Adrenal gland (tissue), 9 donors: ENCODE measurements at regions not wholly inside any gene's neighbourhood (a gene's known extent, or its start where the extent isn't known, plus 50 kb on each side); places are given as distances from the start of the nearest gene placed in this dataset.
A peak's percentile ranks its signal among the peaks of the same experiment; 100 is the strongest.
"Not testable (repeated sequence)": the region's sequence is repeated elsewhere in the genome, so short reads cannot be mapped to it uniquely, and the experiment has no call there.

ENCODE experiments used
- DNase-seq, 7 donors: peaks; one replicate each; pipeline ENCODE4 v3.0.0-alpha.2; 2019 to 2020
- H3K27ac ChIP-seq, 5 donors: fragments of 200-600 bp; sonication (generic) in 4 of 5; 1 replicate in 3 of 5; 2 replicates in 2 of 5; pipeline versions ENCODE4 v1.5.1 to v1.8.0; 2016 to 2020; ENCODE audit warnings: mild to moderate bottlenecking in 1 of 5
- H3K27me3 ChIP-seq: fragments of 200-600 bp; 2 replicates; pipeline ENCODE4 v1.8.0; 2021
- H3K36me3 ChIP-seq, 2 donors: fragments of 200-600 bp; replicated peaks in 1 of 2; 1 replicate in 1 of 2; 2 replicates in 1 of 2; pipeline versions ENCODE4 v1.5.1 to v1.8.0; 2018 to 2022
- H3K4me1 ChIP-seq, 2 donors: fragments of 200-600 bp; replicated peaks in 1 of 2; 1 replicate in 1 of 2; 2 replicates in 1 of 2; pipeline versions ENCODE4 v1.5.1 to v1.8.0; 2018 to 2021
- H3K4me3 ChIP-seq, 4 donors: fragments of 200-600 bp; sonication (generic) in 3 of 4; one replicate each; pipeline ENCODE4 v1.5.1; 2016 to 2018
- H3K9me3 ChIP-seq, 3 donors: fragments of 200-600 bp; sonication (generic) in 1 of 3; replicated peaks in 1 of 3; 1 replicate in 2 of 3; 2 replicates in 1 of 3; pipeline versions ENCODE4 v1.5.1 to v1.8.0; 2016 to 2021
- CTCF ChIP-seq, 6 experiments: fragments of 450-650 bp in 4 of 6; fragments of 200-600 bp in 2 of 6; sonication (generic) in 1 of 6; IDR thresholded peaks; 1 replicate in 5 of 6; 2 replicates in 1 of 6; pipeline versions ENCODE4 v1.5.1 to v1.8.0; 2016 to 2021; ENCODE audit warnings: antibody characterized with exemption in 6 of 6, mild to moderate bottlenecking in 2 of 6, moderate library complexity in 1 of 6
- POLR2A ChIP-seq, 2 donors: fragments of 450-650 bp; IDR thresholded peaks; one replicate each; pipeline ENCODE4 v1.6.1; 2017; ENCODE audit warnings: antibody characterized with exemption in 2 of 2, mild to moderate bottlenecking in 2 of 2, moderate library complexity in 1 of 2
- WGBS, 4 donors: extraction: QIAGEN DNeasy Blood & Tissue Kit in 2 of 4; methylation state at CpG; one replicate each; pipeline versions ENCODE4 v1.1.5 to v1.1.7; 2013 to 2017; 5-methylcytosine and 5-hydroxymethylcytosine counted together
- intact Hi-C, 2 donors: fragments of 100-400 bp; cut with DNase I; formaldehyde crosslinking; loops; one replicate each; pipeline versions ENCODE4 v1.14.1 to v1.15.0; 2022 to 2023
- donor health status: healthy with polysubstance abuse.
- donor health status: Bipolar disorder and iron deficiency.
- donor health status: DM: yes; HTN: yes; CAD: no.
- donor health status: DM: no; HTN: no; CAD: no.
- donor health status: DM: no; HTN: no; CAD: no.

DNA sequence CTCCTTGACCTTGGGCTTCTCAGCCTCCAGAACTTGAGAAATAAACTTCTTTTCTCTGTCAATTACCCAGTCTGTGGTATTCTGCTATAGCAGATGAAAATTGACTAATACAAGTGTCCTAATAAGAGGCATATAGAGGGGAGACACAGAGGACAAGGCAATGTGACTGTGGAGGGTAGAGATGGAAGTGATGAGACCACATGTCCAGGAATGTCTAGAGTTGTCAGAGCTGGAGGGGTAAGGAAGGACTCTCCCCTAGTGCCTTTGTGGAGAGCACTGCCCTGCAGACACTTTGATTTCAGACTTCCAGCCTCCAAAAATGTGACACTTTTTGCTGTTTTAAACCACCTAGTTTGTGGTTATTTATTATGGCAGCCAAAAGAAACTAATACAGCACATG, 74.4 kb downstream of the ACKR3 start:
- no peak for TF ChIP-seq CTCF (IDR thresholded peaks at IDR 0.05)
- no peak for TF ChIP-seq POLR2A (IDR thresholded peaks at IDR 0.05)
- Histone ChIP-seq H3K27me3 (no peaks in the 10 kb centered on the region), H3K36me3 (no peaks in the 10 kb centered on the region), H3K4me1 (no peaks in the 10 kb centered on the region), H3K9me3 (no peaks in the 10 kb centered on the region), H3K4me3 (no peak overlapping the region), H3K27ac (no peak overlapping the region)
- intact Hi-C loops: no loop called here
- no peak for DNase-seq

- H3K36me3 ChIP-seq: no peaks in the 10 kb centered on the region
- H3K27ac ChIP-seq: no peak overlapping the region
- no peaks in the 10 kb centered on the region for H3K27me3 ChIP-seq
- DNase-seq: peak in 2 of 7 donors; percentile 2 to 15
- H3K4me3 ChIP-seq: no peak overlapping the region
- H3K9me3 ChIP-seq: no peaks in the 10 kb centered on the region
- 68 to 84% (median 72%) methylated on average over 4 of the region's 4 CpGs for WGBS, 4 donors
- intact Hi-C loops: no loop called here
- no peaks in the 10 kb centered on the region for H3K4me1 ChIP-seq
- TF ChIP-seq POLR2A (IDR thresholded peaks at IDR 0.05) (no peak), CTCF (IDR thresholded peaks at IDR 0.05) (no peak)
Measured at GRCh38 chr2:236644502-236644911, 74.9 kb downstream of the ACKR3 start.

DNA sequence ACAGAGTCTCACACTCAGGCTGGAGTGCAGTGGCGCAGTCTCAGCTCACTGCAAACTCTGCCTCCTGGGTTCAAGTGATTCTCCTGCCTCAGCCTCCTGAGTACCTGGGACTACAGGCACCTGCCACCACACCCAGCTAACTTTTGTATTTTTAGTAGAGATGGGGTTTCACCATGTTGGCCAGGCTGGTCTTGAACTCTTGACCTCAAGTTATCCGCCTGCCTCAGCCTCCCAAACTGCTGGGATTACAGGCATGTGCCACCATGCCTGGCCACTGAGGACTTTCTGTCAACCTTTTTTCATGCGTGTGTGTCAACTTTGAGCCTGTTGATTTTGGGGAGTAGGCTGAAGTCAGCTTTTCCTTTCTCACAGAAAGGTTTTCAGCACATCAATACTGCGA, 75.5 kb downstream of the ACKR3 start:
- H3K4me3 ChIP-seq, H3K36me3 ChIP-seq, H3K9me3 ChIP-seq, intact Hi-C loops, H3K27me3 ChIP-seq, H3K4me1 ChIP-seq, H3K27ac ChIP-seq: not testable (repeated sequence)
- 82 to 92% (median 88%) methylated on average over 4 of the region's 4 CpGs for WGBS, 4 donors
- peak in 1 of 7 donors; percentile 0 for DNase-seq

- Histone ChIP-seq H3K36me3 (no peaks in the 10 kb centered on the region), H3K4me1 (no peaks in the 10 kb centered on the region), H3K27ac (no peak overlapping the region), H3K4me3 (no peak overlapping the region), H3K27me3 (no peaks in the 10 kb centered on the region), H3K9me3 (peaks cover 0 to 6% (median 0%) of the 10 kb centered on the region in 3 donors)
- WGBS, 4 donors: 68 to 79% (median 72%) methylated on average over 3 of the region's 3 CpGs
- TF ChIP-seq CTCF (IDR thresholded peaks at IDR 0.05) (no peak), POLR2A (IDR thresholded peaks at IDR 0.05) (no peak)
- intact Hi-C loops: no loop called here
- DNase-seq: no peak
Measured at GRCh38 chr2:236646441-236646840, 76.8 kb downstream of the ACKR3 start.

DNA sequence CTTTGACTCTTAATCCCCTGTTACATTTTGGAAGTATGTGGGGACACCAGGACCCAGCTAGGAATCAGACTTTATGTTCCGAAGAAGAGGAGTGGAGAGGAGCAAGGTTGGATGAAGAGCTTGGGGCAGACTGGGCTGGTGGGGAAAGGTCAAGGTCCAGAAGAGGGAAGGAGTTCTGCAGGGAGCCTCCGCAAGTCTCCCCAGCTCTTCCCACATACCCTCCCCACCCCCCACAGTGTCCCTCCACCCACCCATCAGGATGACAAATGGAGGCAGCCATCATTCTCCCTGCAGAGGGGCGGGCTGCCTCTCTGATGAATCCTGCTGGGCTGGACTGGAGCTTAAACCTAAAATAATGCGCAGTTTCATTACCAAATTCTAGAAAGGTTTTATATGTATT, 77.2 kb downstream of the ACKR3 start:
- no peaks in the 10 kb centered on the region for H3K4me1 ChIP-seq
- intact Hi-C loops: no loop called here
- WGBS, 4 donors: 72 to 83% (median 82%) methylated on average over 4 of the region's 4 CpGs
- no peaks in the 10 kb centered on the region for H3K36me3 ChIP-seq
- TF ChIP-seq POLR2A (IDR thresholded peaks at IDR 0.05) (no peak), CTCF (IDR thresholded peaks at IDR 0.05) (no peak)
- no peaks in the 10 kb centered on the region for H3K27me3 ChIP-seq
- no peak for DNase-seq
- H3K9me3 ChIP-seq: peaks cover 0 to 6% (median 0%) of the 10 kb centered on the region in 3 donors
- H3K27ac ChIP-seq: no peak overlapping the region
- H3K4me3 ChIP-seq: no peak overlapping the region
